ENCODE measurements at regions not wholly inside any gene's neighbourhood (a gene's known extent, or its start where the extent isn't known, plus 50 kb on each side); places are given as distances from the start of the nearest gene placed in this dataset.
A peak's percentile ranks its signal among the peaks of the same experiment; 100 is the strongest.

GRCh38 chr3:102664126-102664525, 229.3 kb downstream of the ZPLD1 start:
- H3K4ac ChIP-seq (replicated peaks; ENCODE audit: insufficient read length, low read depth, low read length), result no peak overlapping the region
- H3K4me3 ChIP-seq (ENCODE audit: extremely low read depth in 1 of 4, insufficient read depth in 2 of 4, low read depth in 3 of 4, low read length in 4 of 4), result no peak overlapping the region
- no peak for DNase-seq (ENCODE audit: low read depth in 1 of 2, low spot score in 2 of 2)
- H3K79me1 ChIP-seq (ENCODE audit: low read depth, low read length), result no peaks in the 10 kb centered on the region
- no peak overlapping the region for H2AFZ ChIP-seq (ENCODE audit: low read length)
- H3K27ac ChIP-seq (ENCODE audit: low read depth, low read length), result no peak overlapping the region
- H3K56ac ChIP-seq (replicated peaks; ENCODE audit: insufficient read length, low read depth, low read length), result no peak overlapping the region
- H2BK15ac ChIP-seq (ENCODE audit: low read length), result no peak overlapping the region
- H2BK120ac ChIP-seq (replicated peaks; ENCODE audit: low read depth, low read length), result no peak overlapping the region
- FAIRE-seq, result no peak
- WGBS, 2 experiments (ENCODE audit: extremely low coverage in 1 of 2, insufficient coverage in 1 of 2, insufficient read length in 1 of 2, insufficient replicate concordance in 2 of 2, low coverage in 1 of 2, low lambda C conversion rate in 2 of 2, missing lambda C conversion rate in 1 of 2), result 96% methylated on average over 6 of the region's 6 CpGs; no CpG with 5 or more reads in 1 of the 2 experiments
- no peak overlapping the region for H3K23ac ChIP-seq (ENCODE audit: insufficient read length)
- no peak overlapping the region for H2AK5ac ChIP-seq (ENCODE audit: low read depth, low read length)
- H3K23me2 ChIP-seq (ENCODE audit: low read depth, low read length), result no peaks in the 10 kb centered on the region
- H3K36me3 ChIP-seq (ENCODE audit: control insufficient read depth in 2 of 4, insufficient read depth in 4 of 4, low read length in 3 of 4), result no peaks in the 10 kb centered on the region
- no peak overlapping the region for H3K14ac ChIP-seq (ENCODE audit: insufficient read length)
- H4K8ac ChIP-seq (ENCODE audit: extremely low read depth, insufficient read depth, low read length), result peak overlapping the region; percentile 15; the same call in 1 of the 2 replicates
- no peak overlapping the region for H2BK12ac ChIP-seq (ENCODE audit: low read depth, low read length)
- H2BK20ac ChIP-seq (ENCODE audit: low read length), result no peak overlapping the region
- no peak overlapping the region for H4K5ac ChIP-seq (ENCODE audit: insufficient read length, low read depth, low read length)
- H3K79me2 ChIP-seq (ENCODE audit: control insufficient read depth in 1 of 2, insufficient read depth in 2 of 2, low read length in 2 of 2), result no peaks in the 10 kb centered on the region
- H3K18ac ChIP-seq (ENCODE audit: extremely low read depth, low read length), result no peak overlapping the region
- no peaks in the 10 kb centered on the region for H3K4me1 ChIP-seq (replicated peaks in 1 of 4; ENCODE audit: control insufficient read depth in 3 of 4, insufficient read depth in 4 of 4, low read length in 3 of 4)
- ChIA-PET POLR2A (ENCODE audit: partially characterized antibody) (no interaction called here), CTCF (ENCODE audit: partially characterized antibody) (interaction anchor here (2.4 kb wide), 1 partner anchor 9 kb away, joined by 11 read pairs; no protein-coding TSS in a partner anchor)
- no peaks in the 10 kb centered on the region for H3K27me3 ChIP-seq (replicated peaks in 1 of 4; ENCODE audit: control insufficient read depth in 3 of 4, extremely low read depth in 1 of 4, insufficient read depth in 3 of 4, low read length in 3 of 4)
- no peak overlapping the region for H4K91ac ChIP-seq (replicated peaks; ENCODE audit: insufficient read length, low read length)
- H3K9me3 ChIP-seq (ENCODE audit: insufficient read depth in 2 of 2, low read depth in 1 of 2, low read length in 1 of 2), result no peaks in the 10 kb centered on the region
- H3K4me2 ChIP-seq (ENCODE audit: insufficient read depth in 1 of 2, low read depth in 2 of 2, low read length in 2 of 2), result no peak overlapping the region
- H2BK5ac ChIP-seq (ENCODE audit: low read depth, low read length), result no peak overlapping the region
- no peak overlapping the region for H3K9ac ChIP-seq (replicated peaks in 1 of 4; ENCODE audit: extremely low read depth in 1 of 4, low read depth in 3 of 4, low read length in 3 of 4)
- no peaks in the 10 kb centered on the region for H4K20me1 ChIP-seq (replicated peaks in 1 of 2; ENCODE audit: control insufficient read depth in 1 of 2, insufficient read depth in 2 of 2, low read length in 2 of 2)
- TF ChIP-seq, protein P1, sequence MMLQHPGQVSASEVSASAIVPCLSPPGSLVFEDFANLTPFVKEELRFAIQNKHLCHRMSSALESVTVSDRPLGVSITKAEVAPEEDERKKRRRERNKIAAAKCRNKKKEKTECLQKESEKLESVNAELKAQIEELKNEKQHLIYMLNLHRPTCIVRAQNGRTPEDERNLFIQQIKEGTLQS (IDR thresholded peaks at IDR 0.05; ENCODE audit: insufficient read depth, low read depth, low read length), result no peak
- TF ChIP-seq NANOG (IDR thresholded peaks at IDR 0.05; ENCODE audit: insufficient read depth, low read depth, low read length, poor library complexity, severe bottlenecking), result no peak
- no peak for TF ChIP-seq CBX5 (IDR thresholded peaks at IDR 0.05; ENCODE audit: low read depth, low read length)
- no peak for TF ChIP-seq EP300 (IDR thresholded peaks at IDR 0.05; ENCODE audit: borderline replicate concordance in 1 of 2, low read depth in 2 of 2, low read length in 2 of 2)
- no peak for TF ChIP-seq TBP (IDR thresholded peaks at IDR 0.05; ENCODE audit: low read depth, low read length)
- TF ChIP-seq KDM1A (IDR thresholded peaks at IDR 0.05; ENCODE audit: borderline replicate concordance, low read length), result no peak
- TF ChIP-seq FOSL1 (IDR thresholded peaks at IDR 0.05; ENCODE audit: insufficient read depth, low read depth, low read length), result no peak
- no peak for TF ChIP-seq JUND (IDR thresholded peaks at IDR 0.05; ENCODE audit: low read length)
- TF ChIP-seq YY1 (IDR thresholded peaks at IDR 0.05; ENCODE audit: low read depth, low read length), result no peak
- no peak for TF ChIP-seq BRCA1 (IDR thresholded peaks at IDR 0.05; ENCODE audit: low read depth, low read length)
- no peak for TF ChIP-seq KDM4A (IDR thresholded peaks at IDR 0.05; ENCODE audit: low read depth, low read length, severe bottlenecking)
- TF ChIP-seq CHD1 (IDR thresholded peaks at IDR 0.05; ENCODE audit: low read depth, low read length), result no peak
- no peak for TF ChIP-seq KDM5A (IDR thresholded peaks at IDR 0.05; ENCODE audit: low read length)
- no peak for TF ChIP-seq PHF8 (conservative IDR thresholded peaks at IDR 0.05; ENCODE audit: low read depth, low read length)
- no peak for TF ChIP-seq TAF7 (optimal IDR thresholded peaks at IDR 0.05; ENCODE audit: borderline replicate concordance, low read depth, low read length)
